ENCODE measurements at regions not wholly inside any gene's neighbourhood (a gene's known extent, or its start where the extent isn't known, plus 50 kb on each side); places are given as distances from the start of the nearest gene placed in this dataset.

GRCh38 chr15:39247574-39247973 lies 333.3 kb upstream of the THBS1 start:
- TF ChIP-seq, protein P1, sequence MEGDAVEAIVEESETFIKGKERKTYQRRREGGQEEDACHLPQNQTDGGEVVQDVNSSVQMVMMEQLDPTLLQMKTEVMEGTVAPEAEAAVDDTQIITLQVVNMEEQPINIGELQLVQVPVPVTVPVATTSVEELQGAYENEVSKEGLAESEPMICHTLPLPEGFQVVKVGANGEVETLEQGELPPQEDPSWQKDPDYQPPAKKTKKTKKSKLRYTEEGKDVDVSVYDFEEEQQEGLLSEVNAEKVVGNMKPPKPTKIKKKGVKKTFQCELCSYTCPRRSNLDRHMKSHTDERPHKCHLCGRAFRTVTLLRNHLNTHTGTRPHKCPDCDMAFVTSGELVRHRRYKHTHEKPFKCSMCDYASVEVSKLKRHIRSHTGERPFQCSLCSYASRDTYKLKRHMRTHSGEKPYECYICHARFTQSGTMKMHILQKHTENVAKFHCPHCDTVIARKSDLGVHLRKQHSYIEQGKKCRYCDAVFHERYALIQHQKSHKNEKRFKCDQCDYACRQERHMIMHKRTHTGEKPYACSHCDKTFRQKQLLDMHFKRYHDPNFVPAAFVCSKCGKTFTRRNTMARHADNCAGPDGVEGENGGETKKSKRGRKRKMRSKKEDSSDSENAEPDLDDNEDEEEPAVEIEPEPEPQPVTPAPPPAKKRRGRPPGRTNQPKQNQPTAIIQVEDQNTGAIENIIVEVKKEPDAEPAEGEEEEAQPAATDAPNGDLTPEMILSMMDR (IDR thresholded peaks at IDR 0.05; ENCODE audit: insufficient read depth, low read length, poor library complexity, severe bottlenecking), result no peak
- TF ChIP-seq EZH2phosphoT487 (conservative IDR thresholded peaks at IDR 0.05; ENCODE audit: low read length), result no peak

Measured in SU-DHL-6 (cell line).